SH-SY5Y (cell line): ENCODE measurements at regions not wholly inside any gene's neighbourhood (a gene's known extent, or its start where the extent isn't known, plus 50 kb on each side); places are given as distances from the start of the nearest gene placed in this dataset.

Source experiments
- GATA2 ChIP-seq: IDR thresholded peaks from 2 replicates; pipeline ENCODE4 v1.6.1; 2011; ENCODE audit warnings: mild to moderate bottlenecking, low read depth, low read length
- GATA3 ChIP-seq: IDR thresholded peaks from 2 replicates; pipeline ENCODE4 v1.6.1; 2011; ENCODE audit warnings: low read depth, mild to moderate bottlenecking, low read length, moderate library complexity

DNA sequence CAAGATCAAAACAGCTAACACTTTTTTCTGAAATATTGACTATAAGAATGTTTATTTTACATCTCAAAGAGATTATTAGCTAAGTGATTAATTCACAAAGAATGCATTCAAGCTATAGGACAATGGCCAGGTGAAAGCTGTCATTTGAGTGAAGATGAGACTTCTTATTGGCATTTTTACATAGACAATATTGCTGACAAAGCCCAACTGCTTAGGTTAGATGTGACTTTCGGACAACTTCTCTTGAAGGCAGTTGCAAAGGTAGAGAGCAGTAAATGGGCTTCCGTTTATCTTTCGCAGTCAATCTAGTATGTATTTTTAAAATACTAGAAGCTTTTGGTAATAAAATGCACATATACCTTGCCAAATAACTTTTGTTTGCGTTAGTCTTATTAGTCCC is 1041.3 kb downstream of the AMY1C start:
- TF ChIP-seq GATA3 (no peak), GATA2 (no peak)
